CD4-positive, alpha-beta T cell (primary cell): ENCODE measurements at regions not wholly inside any gene's neighbourhood (a gene's known extent, or its start where the extent isn't known, plus 50 kb on each side); places are given as distances from the start of the nearest gene placed in this dataset.

ENCODE experiments used
- ATAC-seq: fragments of 200-7000 bp; cut with Tn5 transposase; one replicate; pipeline ENCODE4 v1.10.0; 2022; ENCODE audit warnings: mild to moderate bottlenecking; ENCODE audit not compliant: poor library complexity
- CTCF ChIA-PET: fragments of 350-600 bp; sonication (Branson Sonifier 250); formaldehyde crosslinking; loops from one replicate; lab custom pipeline; 2021; ENCODE audit warnings: antibody characterized with exemption, inconsistent platforms; lab: Charles Lee
- POLR2A ChIA-PET: fragments of 350-600 bp; sonication (Branson Sonifier 250); formaldehyde crosslinking; loops from one replicate; lab custom pipeline; 2021; ENCODE audit warnings: antibody characterized with exemption, inconsistent platforms; lab: Charles Lee
- DNase-seq, 14 experiments: peaks; one replicate each; pipeline ENCODE4 v3.0.0-alpha.2; 2013 to 2020; ENCODE audit warnings: mixed read lengths in 2 of 14
- H3K27ac ChIP-seq, 2 donors: one replicate each; pipeline versions ENCODE4 v1.5.1 to v1.7.0; 2013; ENCODE audit warnings: low read length in 2 of 2, low read depth in 1 of 2, mild to moderate bottlenecking in 1 of 2
- H3K27me3 ChIP-seq, 2 experiments: 1 replicate in 1 of 2; 2 replicates in 1 of 2; pipeline versions ENCODE4 v1.6.1 to v1.7.0; 2013; ENCODE audit warnings: low read length in 2 of 2, control low read depth in 1 of 2, mild to moderate bottlenecking in 1 of 2, moderate library complexity in 1 of 2; ENCODE audit not compliant: insufficient read depth in 2 of 2, control insufficient read depth in 1 of 2
- H3K36me3 ChIP-seq: one replicate; pipeline ENCODE4 v1.6.1; 2013; ENCODE audit warnings: low read length, control low read depth; ENCODE audit not compliant: insufficient read depth
- H3K4me1 ChIP-seq: one replicate; pipeline ENCODE4 v1.6.1; 2013; ENCODE audit warnings: low read length, control low read depth; ENCODE audit not compliant: insufficient read depth
- H3K4me3 ChIP-seq: one replicate; pipeline ENCODE4 v1.5.1; 2013; ENCODE audit warnings: mild to moderate bottlenecking, low read length, moderate library complexity
- H3K9me3 ChIP-seq, 2 experiments: 1 replicate in 1 of 2; 2 replicates in 1 of 2; pipeline versions ENCODE4 v1.6.1 to v1.7.0; 2013; ENCODE audit warnings: low read length in 2 of 2, mild to moderate bottlenecking in 2 of 2, control low read depth in 1 of 2, moderate library complexity in 1 of 2; ENCODE audit not compliant: control insufficient read depth in 1 of 2, insufficient read depth in 1 of 2
- H3K27ac Mint-ChIP-seq: one replicate; pipeline ENCODE4 v1.8.0; 2020; ENCODE audit warnings: mixed read lengths
- H3K27me3 Mint-ChIP-seq: one replicate; pipeline ENCODE4 v1.8.0; 2021; ENCODE audit warnings: mixed read lengths
- H3K36me3 Mint-ChIP-seq: one replicate; pipeline ENCODE4 v1.8.0; 2021; ENCODE audit warnings: low read depth, mixed read lengths
- H3K4me1 Mint-ChIP-seq: one replicate; pipeline ENCODE4 v1.8.0; 2021; ENCODE audit warnings: low read depth, mixed read lengths
- H3K4me3 Mint-ChIP-seq: one replicate; pipeline ENCODE4 v1.8.0; 2020; ENCODE audit warnings: mild to moderate bottlenecking, mixed read lengths
- H3K9me3 Mint-ChIP-seq: one replicate; pipeline ENCODE4 v1.8.0; 2020; ENCODE audit warnings: mixed read lengths
- CTCF ChIP-seq: fragments of 200-600 bp; IDR thresholded peaks from one replicate; pipeline ENCODE4 v1.8.0; 2022; ENCODE audit warnings: antibody characterized with exemption, mild to moderate bottlenecking
- intact Hi-C, 2 experiments: fragments of 100-400 bp; cut with DNase I in 1 of 2; cut with micrococcal nuclease in 1 of 2; formaldehyde crosslinking; loops; one replicate each; pipeline versions ENCODE4 v1.15.1 to v1.9.0; 2023 to 2025; cut with DNase I, micrococcal nuclease

GRCh38 chr13:84570831-84571230 is 688.6 kb upstream of the SLITRK1 start:
- no peak overlapping the region for H3K27ac ChIP-seq
- CTCF ChIA-PET = no interaction called here
- no peaks in the 10 kb centered on the region for H3K9me3 ChIP-seq
- H3K27me3 ChIP-seq = no peaks in the 10 kb centered on the region
- ATAC-seq (no peak), DNase-seq (no peak)
- Mint-ChIP-seq H3K27me3 (no peaks in the 10 kb centered on the region), H3K9me3 (no peaks in the 10 kb centered on the region), H3K36me3 (no peaks in the 10 kb centered on the region), H3K4me3 (no peak overlapping the region), H3K27ac (no peak overlapping the region), H3K4me1 (no peaks in the 10 kb centered on the region)
- no peaks in the 10 kb centered on the region for H3K4me1 ChIP-seq
- intact Hi-C loops = no loop called here
- no peaks in the 10 kb centered on the region for H3K36me3 ChIP-seq
- POLR2A ChIA-PET = no interaction called here
- no peak for TF ChIP-seq CTCF
- no peak overlapping the region for H3K4me3 ChIP-seq

DNA sequence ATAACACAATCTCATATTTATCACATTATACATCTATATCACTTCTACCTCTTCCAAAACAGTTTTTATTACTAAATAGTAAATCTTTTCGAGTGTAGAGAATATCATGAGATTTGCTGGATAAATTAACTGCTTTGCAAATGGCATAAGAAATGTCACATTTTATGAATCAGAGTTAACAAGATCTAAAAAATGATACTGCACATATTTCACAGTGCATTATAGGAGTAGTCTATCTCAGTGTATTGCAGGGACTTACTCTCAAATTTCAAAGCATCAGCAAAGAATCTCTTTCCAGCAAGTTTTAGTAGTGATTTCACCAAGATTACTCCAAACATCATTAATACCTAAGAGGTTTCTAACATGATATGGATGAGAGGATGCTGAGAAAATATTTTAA is 687.1 kb upstream of the SLITRK1 start:
- Mint-ChIP-seq H3K4me3 (no peak overlapping the region), H3K4me1 (no peaks in the 10 kb centered on the region), H3K27me3 (no peaks in the 10 kb centered on the region), H3K36me3 (no peaks in the 10 kb centered on the region), H3K9me3 (no peaks in the 10 kb centered on the region), H3K27ac (no peak overlapping the region)
- Histone ChIP-seq H3K36me3 (no peaks in the 10 kb centered on the region), H3K9me3 (no peaks in the 10 kb centered on the region), H3K27ac (no peak overlapping the region), H3K27me3 (no peaks in the 10 kb centered on the region), H3K4me1 (no peaks in the 10 kb centered on the region), H3K4me3 (no peak overlapping the region)
- ChIA-PET CTCF (no interaction called here), POLR2A (no interaction called here)
- no peak for ATAC-seq
- no peak for DNase-seq
- intact Hi-C loops = no loop called here
- TF ChIP-seq CTCF = no peak

DNA sequence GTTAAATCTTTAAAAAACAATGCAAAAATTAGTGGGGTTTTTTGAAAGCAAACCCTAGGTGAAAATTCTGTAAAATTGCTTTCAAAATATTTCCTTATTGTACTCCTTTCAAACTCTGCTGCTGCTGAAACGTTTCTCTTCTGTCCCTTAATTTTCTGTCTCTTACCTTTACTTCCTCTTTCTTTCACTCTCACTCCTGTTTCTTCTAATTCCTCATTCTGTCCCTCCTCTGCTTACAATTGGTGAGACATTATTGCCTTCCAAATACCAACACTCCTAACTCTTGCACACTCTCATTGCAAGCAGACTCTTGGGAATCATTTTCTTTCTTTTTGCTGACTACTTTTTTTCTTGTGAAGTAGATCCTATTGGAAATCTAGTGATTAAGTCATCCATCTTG is 685.6 kb upstream of the SLITRK1 start:
- POLR2A ChIA-PET = no interaction called here
- no peak for ATAC-seq
- no peaks in the 10 kb centered on the region for H3K27me3 Mint-ChIP-seq

More for the DNA sequence above, 685.6 kb upstream of the SLITRK1 start:
- Mint-ChIP-seq H3K9me3 (no peaks in the 10 kb centered on the region), H3K4me1 (no peaks in the 10 kb centered on the region), H3K36me3 (no peaks in the 10 kb centered on the region), H3K27ac (no peak overlapping the region), H3K4me3 (no peak overlapping the region)
- Histone ChIP-seq H3K4me3 (no peak overlapping the region), H3K27ac (no peak overlapping the region), H3K9me3 (no peaks in the 10 kb centered on the region), H3K4me1 (no peaks in the 10 kb centered on the region), H3K27me3 (no peaks in the 10 kb centered on the region), H3K36me3 (no peaks in the 10 kb centered on the region)
- intact Hi-C loops = no loop called here
- CTCF ChIA-PET = no interaction called here
- TF ChIP-seq CTCF = no peak
- DNase-seq = no peak
